OCI-M1 (cell line): ENCODE measurements at regions not wholly inside any gene's neighbourhood (a gene's known extent, or its start where the extent isn't known, plus 50 kb on each side); places are given as distances from the start of the nearest gene placed in this dataset.
"Not testable (repeated sequence)": the region's sequence is repeated elsewhere in the genome, so short reads cannot be mapped to it uniquely, and the experiment has no call there.

Experiments used
- DNase-seq: peaks from one replicate; lab custom pipeline; 2025; lab: John Stamatoyannopoulos, UW

DNA sequence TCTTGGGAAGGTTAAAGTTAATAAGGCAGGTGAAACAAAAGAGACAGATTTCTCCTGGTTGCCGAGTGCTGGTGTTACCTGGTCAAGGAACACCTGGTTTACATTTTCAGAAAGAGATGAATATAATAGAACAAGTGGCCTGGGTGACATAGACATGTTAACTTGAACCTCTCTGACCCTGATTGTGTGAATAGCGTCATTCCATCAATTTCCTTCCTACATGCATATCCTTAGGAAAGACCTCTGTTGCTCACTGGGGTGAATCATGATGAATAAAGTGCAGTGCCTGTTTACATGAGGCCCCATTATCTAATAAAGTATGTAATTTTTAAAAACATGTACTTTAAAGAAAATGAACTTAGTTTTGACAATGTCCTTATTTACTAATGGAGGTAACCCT is 1822.9 kb upstream of the FLRT2 start:
- DNase-seq = no peak

DNA sequence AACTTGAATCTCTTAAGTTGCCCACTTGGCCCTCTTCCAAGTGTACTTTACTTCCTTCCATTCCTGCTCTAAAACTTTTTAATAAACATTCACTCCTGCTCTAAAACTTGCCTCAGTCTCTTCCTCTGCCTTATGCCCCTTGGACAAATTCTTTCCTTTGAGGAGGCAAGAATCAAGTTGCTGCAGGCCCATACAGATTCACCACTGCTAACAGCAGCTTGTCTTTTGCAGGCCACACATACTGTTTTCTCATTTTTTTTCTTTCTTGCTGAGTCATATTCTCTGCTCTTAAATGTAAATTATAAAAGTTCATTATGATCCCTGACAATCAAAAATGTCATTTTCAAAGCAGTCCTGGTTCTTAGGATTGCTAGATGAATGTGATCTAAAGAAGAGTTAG is 1820.8 kb upstream of the FLRT2 start:
- DNase-seq = no peak

DNA sequence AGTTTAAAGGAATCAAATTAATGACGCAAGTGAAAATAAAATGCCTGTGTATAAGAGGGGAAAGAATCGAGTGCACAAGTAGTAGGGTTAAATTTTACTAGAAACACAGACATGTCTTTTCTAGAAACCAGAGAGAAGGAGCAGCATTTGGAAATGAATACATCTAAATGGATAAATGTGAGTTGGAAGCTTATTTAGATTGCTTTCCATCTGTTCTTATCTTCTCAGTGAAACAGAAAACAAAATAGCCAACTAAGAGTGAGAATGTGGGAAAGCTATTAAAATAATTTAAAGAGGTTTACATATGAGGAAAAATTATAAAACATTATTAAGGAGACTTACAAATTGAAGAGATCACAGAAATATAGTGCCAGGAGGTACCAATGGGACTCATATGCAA is 1818.9 kb upstream of the FLRT2 start:
- no peak for DNase-seq

DNA sequence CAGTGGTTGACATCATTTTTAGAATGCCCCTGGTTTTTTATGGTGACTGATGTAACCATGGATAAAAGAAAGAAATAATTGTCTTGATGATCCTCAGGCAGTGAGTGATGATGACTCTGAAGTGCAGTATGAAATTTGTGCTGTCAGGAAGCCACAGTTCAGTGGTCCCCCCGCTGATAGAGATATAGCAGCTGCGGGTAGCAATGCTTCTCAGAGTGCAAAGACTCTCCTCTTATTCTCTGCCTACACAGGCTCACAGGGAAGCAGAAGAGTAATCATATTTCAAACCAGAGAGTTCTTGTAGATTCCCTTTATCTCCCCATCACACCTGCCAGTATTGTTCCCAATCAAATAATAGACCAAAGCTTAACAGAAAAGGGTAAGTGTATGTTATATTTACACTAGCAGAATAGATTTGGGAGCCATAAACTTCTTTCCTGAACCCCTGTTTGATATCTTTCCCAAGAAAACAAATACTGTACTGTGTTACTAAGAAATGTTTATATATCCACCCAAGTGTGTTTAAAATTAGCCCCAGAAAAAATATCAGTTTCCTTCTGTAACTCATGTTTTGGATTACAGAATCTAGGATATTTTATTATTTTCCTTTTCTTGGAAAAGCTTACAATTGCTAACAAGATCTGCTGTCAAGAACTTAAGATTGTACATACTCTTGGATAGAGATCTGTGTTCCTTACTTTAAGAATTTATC is 1817.4 kb upstream of the FLRT2 start:
- DNase-seq = peak; percentile 25

DNA sequence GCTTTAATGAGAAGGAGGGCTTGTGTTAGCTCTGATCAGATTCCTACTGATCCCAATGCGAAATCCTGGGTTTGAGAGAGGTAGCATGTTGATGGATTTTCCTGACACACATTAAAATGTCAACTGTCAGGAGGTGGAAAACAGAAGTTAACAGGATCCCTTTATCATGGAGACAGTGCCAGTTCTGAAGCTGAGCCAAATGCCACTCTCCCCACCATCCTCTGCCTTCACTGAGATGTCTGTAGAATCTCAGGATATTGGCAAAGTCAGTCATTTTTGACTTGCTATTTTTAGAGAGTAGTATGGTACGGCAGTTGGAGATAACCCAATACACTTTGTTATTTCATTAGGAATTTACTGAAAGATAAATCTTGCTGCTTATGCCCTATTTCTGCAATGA is 1816.2 kb upstream of the FLRT2 start:
- DNase-seq = no peak

DNA sequence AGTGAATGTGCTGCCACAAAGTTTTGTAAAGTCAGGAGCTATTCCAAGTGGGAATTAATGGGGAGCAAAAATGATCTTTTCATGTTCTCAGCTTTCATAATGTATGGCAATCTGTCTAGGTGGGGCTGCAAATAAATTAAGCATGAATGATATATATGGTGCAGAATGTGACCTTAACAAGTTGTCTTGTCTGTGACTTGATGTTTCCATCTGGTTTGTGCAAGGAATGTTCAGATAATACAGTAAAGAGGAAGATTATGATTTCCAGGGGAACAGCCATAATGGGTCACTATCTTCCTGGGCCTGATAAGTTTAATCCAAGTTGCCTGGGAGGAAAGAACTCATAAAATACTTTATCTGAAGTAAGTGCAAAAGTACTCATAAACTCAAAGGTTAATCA is 1815.8 kb upstream of the FLRT2 start:
- DNase-seq = no peak

DNA sequence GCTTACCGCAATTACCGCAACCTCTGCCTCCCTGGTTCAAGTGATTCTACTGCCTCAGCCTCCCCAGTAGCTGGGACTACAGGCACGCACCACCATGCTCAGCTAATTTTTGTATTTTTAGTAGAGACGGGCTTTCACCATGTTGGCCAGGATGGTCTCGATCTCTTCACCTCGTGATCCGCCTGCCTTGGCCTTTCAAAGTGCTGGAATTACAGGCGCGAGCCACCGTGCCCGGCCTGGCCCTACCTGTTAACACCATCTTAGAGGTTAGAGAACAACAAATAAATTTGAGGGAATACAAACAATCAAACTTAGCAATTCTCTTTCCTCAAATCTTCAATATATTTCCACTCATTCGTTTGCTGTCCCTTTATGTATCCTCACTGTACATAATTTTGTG is 1810.5 kb upstream of the FLRT2 start:
- DNase-seq = not testable (repeated sequence)

DNA sequence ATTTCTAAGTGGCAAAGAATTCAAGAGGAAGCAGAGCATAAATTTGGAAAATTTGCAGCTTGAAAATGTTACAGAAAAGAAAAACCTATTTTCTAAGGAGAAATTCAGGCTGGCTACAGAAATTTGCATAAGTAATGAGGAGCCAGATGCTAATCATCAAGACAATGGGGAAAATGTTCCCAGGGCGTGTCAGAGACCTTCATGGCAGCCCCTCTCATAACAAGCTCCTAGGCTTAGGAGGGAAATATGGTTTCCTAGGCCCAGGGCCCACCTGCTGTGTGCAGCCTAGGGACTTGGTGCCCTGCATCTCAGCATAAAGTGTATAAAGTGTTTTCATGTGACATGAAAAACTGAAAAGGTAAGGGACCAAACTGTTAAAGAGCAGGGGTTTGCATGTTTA is 1796.3 kb upstream of the FLRT2 start:
- DNase-seq = no peak

DNA sequence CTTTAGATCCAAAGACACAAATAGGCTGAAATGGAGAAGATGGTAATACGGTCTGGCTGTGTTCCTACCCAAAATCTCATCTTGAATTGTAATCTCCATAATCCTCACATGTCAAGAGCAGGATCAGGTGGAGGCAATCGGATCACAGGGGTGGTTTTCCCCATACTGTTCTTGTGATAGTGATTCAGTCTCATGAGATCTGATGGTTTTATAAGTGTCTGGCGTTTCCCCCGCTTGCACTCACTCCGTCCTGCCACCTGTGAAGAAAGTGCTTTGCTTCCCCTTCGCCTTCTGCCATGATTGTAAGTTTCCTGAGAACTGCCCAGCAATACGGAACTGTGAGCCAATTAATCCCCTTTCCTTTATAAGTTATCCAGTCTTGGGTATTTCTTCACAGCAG is 1795.5 kb upstream of the FLRT2 start:
- no peak for DNase-seq

DNA sequence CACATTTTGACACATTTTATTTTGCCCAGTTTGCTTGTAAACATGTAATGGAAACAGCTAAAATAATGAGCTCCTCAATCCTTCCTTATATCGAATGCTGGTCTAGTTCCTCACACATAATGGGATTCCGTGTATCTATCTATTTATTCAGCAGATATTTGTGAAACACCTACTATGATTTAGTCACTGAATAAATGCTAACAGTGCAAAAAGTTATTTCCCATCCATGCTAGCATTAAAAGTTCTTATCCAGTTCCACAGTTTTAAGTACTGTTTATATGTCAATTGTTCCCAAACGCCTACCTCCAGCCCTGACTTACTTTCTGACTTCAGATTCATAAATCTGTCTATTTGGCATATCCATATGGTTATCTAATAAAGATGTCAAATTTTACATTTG is 1788.7 kb upstream of the FLRT2 start:
- DNase-seq = no peak

DNA sequence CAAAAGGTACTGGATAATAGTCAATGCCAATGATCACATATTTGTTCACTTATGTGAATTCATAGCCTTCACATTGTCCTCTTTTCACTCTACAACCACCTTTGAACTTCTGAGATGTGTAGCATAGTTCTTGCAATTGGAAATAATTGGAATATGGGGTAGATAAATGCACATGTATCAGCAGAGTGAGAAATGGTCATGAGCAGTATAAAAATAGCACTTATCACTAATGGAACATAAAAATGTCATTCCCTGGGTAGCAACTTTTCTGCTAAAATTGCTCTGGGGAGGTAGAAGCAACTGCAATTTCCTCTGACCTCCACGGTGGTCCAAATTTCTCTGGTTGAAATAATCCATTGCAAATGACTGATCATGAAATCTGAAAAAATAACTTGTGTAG is 1785.7 kb upstream of the FLRT2 start:
- DNase-seq = no peak

DNA sequence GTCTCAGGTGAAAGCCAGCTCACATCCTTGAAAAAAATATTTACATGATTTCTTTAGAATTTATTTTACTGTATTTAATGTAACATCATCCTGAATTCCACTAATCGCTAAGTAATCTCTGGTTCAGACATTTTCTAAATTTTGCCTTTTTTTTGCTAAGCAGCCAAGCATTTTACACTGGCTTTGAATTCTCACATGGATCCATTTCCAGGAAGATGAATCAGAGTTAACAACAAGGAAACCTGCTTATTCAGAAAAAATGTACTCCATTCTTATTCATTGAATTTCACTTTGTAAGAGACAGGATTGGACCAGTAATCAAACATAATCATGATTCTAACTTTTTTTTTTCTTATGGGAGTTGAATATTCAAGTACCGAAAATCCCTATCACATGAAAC is 1785.1 kb upstream of the FLRT2 start:
- no peak for DNase-seq

DNA sequence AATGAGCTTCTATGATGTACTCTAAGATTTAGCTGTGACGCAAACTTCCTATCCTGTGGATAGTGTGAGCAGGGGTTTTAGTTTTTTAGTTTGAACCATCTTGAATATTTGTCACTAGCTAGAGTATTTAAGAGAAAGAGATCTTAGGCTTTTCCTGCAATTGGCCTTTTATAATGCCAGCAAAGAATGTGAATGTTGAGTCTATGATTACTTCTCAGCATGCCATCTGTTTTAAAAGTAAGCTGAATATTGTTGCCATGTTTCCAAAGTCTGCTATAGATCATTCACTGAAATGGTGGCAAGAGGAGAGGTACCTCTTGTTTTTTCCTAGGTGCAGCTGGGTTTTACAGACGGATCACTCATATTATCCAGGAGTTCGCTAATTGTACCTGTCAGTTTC is 1783.6 kb upstream of the FLRT2 start:
- no peak for DNase-seq

DNA sequence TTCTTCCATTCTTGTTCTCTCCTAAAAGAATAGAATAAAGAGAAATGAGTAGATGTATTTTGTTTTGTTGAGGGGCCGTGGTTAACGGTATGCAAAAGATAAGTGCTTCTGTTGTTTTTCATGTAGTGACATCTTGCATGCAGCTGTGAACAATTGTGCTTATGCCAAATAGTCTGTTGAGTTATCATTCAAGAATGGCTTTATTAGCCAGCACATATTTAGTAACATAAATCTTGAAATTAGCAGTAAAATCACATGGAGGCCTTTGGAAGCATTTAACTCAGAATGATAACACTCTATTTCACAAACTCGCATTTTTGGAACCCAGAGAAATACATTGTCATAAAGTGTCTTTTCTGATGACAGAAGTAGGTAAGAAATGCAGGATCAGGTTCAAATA is 1772.0 kb upstream of the FLRT2 start:
- no peak for DNase-seq

DNA sequence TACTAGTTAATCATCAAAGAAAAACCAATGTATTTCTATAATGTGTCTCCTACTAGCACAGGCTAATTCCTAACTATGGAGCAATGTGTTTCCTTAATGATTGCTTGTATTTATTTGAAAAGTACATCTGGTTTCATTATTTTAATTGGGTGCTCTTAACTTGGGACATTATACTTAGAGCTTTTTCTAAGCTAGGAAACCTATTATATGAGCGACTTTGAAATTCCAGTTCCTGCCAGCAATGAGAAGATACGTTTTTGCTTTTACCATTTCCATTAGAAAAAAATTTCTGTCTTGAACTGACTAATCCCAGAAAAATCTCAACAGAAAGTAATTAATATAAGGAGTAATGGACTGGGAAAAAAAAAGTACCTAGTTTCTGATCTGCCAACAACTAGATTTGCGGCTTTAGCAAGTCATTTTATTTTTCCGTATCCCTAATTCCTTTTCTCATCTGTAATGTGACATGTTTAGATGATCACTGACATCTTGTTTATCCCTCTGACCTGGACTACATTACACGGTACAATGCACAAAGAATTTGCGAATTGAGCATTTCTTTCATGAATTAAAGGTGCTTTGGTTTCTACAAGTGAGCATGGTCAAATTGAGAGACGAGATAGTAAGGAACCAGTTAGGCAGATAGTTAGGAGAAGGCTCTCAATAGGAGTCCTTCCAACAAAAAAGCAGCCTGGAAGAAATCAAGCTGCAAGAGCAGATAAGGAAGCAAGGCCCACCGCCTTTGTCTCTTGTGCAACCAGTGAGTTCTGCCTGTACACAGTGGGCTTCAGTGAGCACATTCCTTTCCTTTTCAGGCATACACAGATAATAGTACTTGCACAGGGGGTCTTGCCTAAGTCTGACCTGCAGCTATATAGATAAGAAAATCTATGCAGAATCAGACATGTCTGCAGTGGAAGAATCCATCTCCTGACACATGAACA is 1765.0 kb upstream of the FLRT2 start:
- peak; percentile 78 for DNase-seq

DNA sequence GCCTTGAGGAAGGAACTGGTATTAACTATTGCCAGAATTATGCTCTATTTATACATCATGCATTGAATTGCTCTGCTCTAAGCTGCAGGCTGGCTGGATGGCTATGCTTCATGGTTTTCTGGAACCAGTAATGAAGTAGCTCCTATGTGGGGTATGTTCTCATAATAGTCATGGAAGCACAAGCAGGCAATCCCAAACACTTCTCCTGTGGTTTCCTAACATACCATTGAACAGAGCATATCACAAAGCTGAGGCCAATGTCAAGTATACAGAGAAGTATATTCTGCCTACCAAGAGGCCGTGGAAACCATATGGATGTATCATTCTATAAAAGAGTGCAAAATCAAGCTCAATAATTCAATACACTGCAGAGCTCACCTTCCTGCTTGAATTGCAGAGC is 1752.4 kb upstream of the FLRT2 start:
- no peak for DNase-seq

DNA sequence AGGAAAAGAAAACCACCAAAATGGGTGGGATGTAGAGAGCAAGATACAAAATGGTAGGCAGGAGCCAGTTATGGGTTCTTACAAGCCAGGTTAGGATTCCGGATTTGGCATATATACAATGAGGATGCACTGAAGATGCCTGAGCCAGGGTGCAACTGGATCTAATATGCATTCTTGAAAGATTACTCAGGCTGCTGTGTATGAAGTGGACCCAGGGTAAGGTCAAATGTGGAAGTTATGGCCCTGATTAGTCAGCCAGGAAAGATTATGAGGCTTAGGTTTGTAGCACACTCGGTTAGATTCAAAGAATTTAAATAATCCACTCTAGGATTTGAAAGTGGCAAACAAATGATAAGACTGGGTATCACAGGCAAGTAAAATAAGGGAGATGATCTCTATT is 1750.7 kb upstream of the FLRT2 start:
- peak; percentile 1 for DNase-seq

DNA sequence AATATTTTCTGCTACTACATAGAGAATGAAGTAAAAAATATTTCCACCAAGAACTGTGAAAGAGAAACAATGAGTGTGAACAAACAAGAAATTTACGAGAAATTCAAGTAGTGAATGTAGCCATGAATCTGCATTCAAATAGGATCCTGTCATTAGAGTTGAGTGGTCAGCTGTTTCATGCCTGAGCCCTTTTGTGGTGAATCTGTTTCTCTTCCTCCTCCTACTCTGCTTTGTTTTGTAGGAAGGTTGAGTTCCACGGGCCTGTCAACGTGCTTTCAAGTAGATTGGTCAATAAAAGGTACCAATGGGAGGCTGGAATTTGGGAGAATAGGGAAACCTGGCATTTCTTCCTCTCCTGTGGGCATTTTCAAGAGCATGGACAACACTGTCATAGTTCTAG is 1749.6 kb upstream of the FLRT2 start:
- no peak for DNase-seq

DNA sequence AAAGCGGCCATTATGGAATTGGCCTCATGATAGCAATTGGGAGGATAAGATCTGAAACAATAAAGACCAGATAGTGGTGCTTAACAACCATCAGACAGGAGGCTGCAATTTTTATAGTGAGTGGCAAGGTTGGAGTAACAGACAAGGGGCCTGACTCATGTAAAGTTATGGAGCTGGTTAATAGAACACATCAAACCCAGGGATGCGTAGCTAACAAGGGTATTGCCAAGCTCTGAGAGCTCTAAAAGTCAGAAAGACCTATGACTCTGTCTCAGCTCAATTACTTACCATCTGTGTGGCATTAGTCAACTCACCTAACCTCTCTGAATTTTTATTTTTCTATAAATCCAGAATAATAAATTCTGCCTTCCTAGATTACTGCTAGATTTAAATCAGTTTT is 1731.5 kb upstream of the FLRT2 start:
- no peak for DNase-seq

DNA sequence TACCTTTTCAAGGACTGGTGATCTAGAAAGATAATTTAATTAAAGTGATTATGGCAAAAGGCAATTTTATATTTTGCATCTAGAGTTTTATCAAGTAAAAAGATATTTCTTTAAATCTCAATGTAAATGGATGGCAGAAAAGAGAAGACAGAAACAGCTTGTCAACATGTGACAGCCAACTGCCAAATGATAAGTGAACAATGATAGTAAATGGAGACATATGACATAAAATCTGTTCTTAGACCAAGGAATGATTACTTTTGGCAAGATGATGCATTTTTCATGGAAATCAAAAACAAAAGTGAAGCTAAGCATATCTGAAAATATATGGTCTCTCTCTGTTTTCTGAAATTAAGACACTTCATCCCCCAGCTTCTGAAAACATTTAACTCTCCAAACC is 1730.7 kb upstream of the FLRT2 start:
- peak; percentile 18 for DNase-seq

DNA sequence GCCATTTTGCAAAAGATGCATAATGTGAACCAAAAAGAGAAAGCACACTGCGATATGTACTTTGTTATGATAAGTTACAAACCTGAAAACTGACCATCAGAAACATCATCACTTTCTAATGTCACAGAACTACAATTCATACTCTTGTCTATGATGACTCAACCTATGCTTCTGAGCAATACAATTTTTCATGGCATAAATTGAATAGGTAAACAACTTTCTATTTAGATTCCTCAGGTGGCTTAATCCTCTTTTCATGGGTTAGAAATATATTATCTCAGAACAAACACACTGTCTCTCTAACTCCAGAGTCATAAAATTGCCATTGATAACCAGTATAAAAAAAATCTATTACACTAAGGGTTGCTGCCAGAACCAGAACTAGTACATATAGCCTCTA is 1715.0 kb upstream of the FLRT2 start:
- no peak for DNase-seq

DNA sequence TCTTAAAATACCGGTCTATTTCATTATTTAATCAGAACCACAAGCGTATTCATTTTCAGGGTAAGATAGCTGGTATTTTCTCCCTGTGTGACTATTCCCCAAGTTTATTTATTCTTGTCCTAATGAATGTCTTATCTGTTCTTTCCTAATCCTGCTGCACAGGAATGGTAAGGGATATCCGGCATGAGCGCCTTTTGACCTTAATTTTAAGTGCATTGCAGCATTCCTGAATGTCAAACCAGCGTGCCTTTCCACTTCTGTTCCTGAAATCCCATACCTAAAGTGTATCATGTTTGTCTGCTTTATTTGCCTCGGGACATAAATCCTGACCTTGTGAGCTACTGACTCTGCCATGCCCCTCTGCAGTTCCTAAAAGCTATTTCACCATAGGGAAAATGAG is 1713.2 kb upstream of the FLRT2 start:
- DNase-seq = no peak

DNA sequence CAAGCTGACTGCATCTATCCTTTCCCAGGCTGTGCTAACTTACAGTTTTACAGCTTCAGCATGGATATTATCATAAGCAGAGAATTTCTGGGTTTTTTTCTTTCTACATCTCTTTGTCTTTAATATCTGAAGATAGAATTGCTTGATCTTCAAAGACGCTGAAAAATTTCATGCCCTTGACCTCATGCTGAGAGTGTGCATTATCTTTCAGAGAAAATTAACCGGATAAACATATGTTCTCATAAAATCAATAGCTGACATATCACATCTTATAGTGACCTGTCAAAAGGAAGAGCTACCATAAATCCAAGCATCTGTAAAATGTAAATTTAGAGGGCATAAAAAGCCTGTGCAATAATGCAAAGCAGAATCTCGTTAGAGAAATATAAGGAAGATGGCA is 1704.1 kb upstream of the FLRT2 start:
- no peak for DNase-seq

DNA sequence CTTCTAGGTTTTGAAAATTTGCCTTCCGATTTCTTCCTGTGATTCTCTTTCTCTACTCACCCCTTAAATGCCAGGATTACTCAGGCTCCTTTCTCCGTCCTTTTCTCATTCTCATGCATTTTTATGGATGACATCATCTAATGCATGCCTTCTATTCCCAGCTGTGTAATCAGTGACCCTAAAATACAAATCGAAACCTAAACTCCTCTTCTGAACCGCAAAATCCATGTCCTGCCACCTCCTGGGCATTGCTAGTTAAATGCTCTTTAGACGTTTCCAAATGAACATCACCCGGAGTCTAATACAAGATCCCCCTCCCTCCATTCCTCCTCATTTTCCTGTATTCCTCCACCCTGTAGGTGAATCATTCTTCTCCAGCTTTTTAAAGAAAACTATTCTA is 1703.1 kb upstream of the FLRT2 start:
- DNase-seq = peak; percentile 68
